ENCODE measurements at regions not wholly inside any gene's neighbourhood (a gene's known extent, or its start where the extent isn't known, plus 50 kb on each side); places are given as distances from the start of the nearest gene placed in this dataset.

GRCh38 chr14:59127437-59127732 is 61.1 kb upstream of the DAAM1 start:
- TF ChIP-seq EP300 (IDR thresholded peaks at IDR 0.05; ENCODE audit: borderline replicate concordance in 1 of 2, low read depth in 1 of 2, low read length in 1 of 2) = no peak
- TF ChIP-seq CTCF (IDR thresholded peaks at IDR 0.05) = no peak
- no peak for TF ChIP-seq SIN3A (IDR thresholded peaks at IDR 0.05; ENCODE audit: borderline replicate concordance, low read depth, low read length)
- no peak for TF ChIP-seq USF1 (IDR thresholded peaks at IDR 0.05; ENCODE audit: borderline replicate concordance, low read depth)
- TF ChIP-seq MAX (IDR thresholded peaks at IDR 0.05; ENCODE audit: low read depth) = no peak
- TF ChIP-seq MEF2A (IDR thresholded peaks at IDR 0.05; ENCODE audit: borderline replicate concordance, low read depth) = no peak
- no peak for TF ChIP-seq TEAD4 (IDR thresholded peaks at IDR 0.05; ENCODE audit: borderline replicate concordance, insufficient read depth)
- no peak for TF ChIP-seq YY1 (IDR thresholded peaks at IDR 0.05; ENCODE audit: low read depth)
